Kidney (tissue), 13 donors: ENCODE measurements at regions not wholly inside any gene's neighbourhood (a gene's known extent, or its start where the extent isn't known, plus 50 kb on each side); places are given as distances from the start of the nearest gene placed in this dataset.
A peak's percentile ranks its signal among the peaks of the same experiment; 100 is the strongest.

Experiments used
- DNase-seq, 5 donors: peaks; one replicate each; pipeline ENCODE4 v3.0.0-alpha.2; 2013 to 2020
- FAIRE-seq: peaks from 2 replicates; lab custom pipeline; 2012; peaks lifted over from hg19 to GRCh38; lab: Jason Lieb, UNC
- H3K27ac ChIP-seq, 2 donors: one replicate each; pipeline ENCODE4 v1.7.0; 2013; ENCODE audit warnings: low read depth in 2 of 2, low read length in 2 of 2, inconsistent platforms in 1 of 2
- H3K27me3 ChIP-seq: one replicate; pipeline ENCODE4 v1.7.1; 2013; ENCODE audit warnings: low read length, inconsistent platforms; ENCODE audit not compliant: control insufficient read depth, insufficient read depth
- H3K36me3 ChIP-seq, 3 donors: one replicate each; pipeline versions ENCODE4 v1.7.0 to v1.7.1; 2013; ENCODE audit warnings: low read length in 3 of 3, control low read depth in 1 of 3, inconsistent platforms in 1 of 3; ENCODE audit not compliant: insufficient read depth in 3 of 3, control insufficient read depth in 2 of 3
- H3K4me1 ChIP-seq, 3 donors: one replicate each; pipeline versions ENCODE4 v1.7.0 to v1.7.1; 2013; ENCODE audit warnings: low read length in 3 of 3, inconsistent platforms in 1 of 3, low read depth in 1 of 3; ENCODE audit not compliant: control insufficient read depth in 2 of 3, insufficient read depth in 2 of 3
- H3K4me3 ChIP-seq, 3 donors: one replicate each; pipeline versions ENCODE4 v1.7.0 to v1.8.1; 2013; ENCODE audit warnings: low read length in 3 of 3, control low read depth in 1 of 3, inconsistent platforms in 1 of 3
- H3K9ac ChIP-seq, 3 donors: one replicate each; pipeline versions ENCODE4 v1.7.0 to v1.7.1; 2013; ENCODE audit warnings: low read length in 3 of 3, control low read depth in 1 of 3, inconsistent platforms in 1 of 3
- H3K9me3 ChIP-seq, 3 donors: one replicate each; pipeline versions ENCODE4 v1.7.0 to v1.7.1; 2013; ENCODE audit warnings: low read length in 3 of 3, control low read depth in 1 of 3, inconsistent platforms in 1 of 3; ENCODE audit not compliant: control insufficient read depth in 2 of 3, insufficient read depth in 1 of 3
- CTCF ChIP-seq: IDR thresholded peaks from 3 replicates; pipeline ENCODE4 v1.5.1; 2012; ENCODE audit warnings: mild to moderate bottlenecking, moderate library complexity, borderline replicate concordance; ENCODE audit not compliant: insufficient read depth; ENCODE audit errors: extremely low read depth
- intact Hi-C: fragments of 100-400 bp; cut with DNase I; formaldehyde crosslinking; loops from one replicate; pipeline ENCODE4 v1.11.1; 2022
- donor health status: control.
- donor health status: control.
- donor health status: control.
- donor health status: control.
- donor health status: control.
- donor health status: DM: yes; HTN: yes; CAD: no.
- donor health status: Normal renal cell carcinoma (clear cell type).

GRCh38 chr4:154998284-154998683, 210.2 kb upstream of the NPY2R start:
- DNase-seq (no peak), FAIRE-seq (no peak)
- Histone ChIP-seq H3K36me3 (no peaks in the 10 kb centered on the region), H3K4me1 (no peaks in the 10 kb centered on the region), H3K27ac (no peak overlapping the region), H3K9ac (no peak overlapping the region), H3K27me3 (no peaks in the 10 kb centered on the region), H3K4me3 (no peak overlapping the region), H3K9me3 (no peaks in the 10 kb centered on the region)
- intact Hi-C loops: no loop called here
- TF ChIP-seq CTCF: no peak

GRCh38 chr4:154998773-154999172, 209.7 kb upstream of the NPY2R start:
- H3K27me3 ChIP-seq: no peaks in the 10 kb centered on the region
- intact Hi-C loops: no loop called here
- H3K36me3 ChIP-seq: no peaks in the 10 kb centered on the region
- no peak for DNase-seq
- no peak overlapping the region for H3K27ac ChIP-seq
- no peak for TF ChIP-seq CTCF
- FAIRE-seq: no peak
- no peaks in the 10 kb centered on the region for H3K9me3 ChIP-seq
- no peaks in the 10 kb centered on the region for H3K4me1 ChIP-seq
- H3K9ac ChIP-seq: no peak overlapping the region
- H3K4me3 ChIP-seq: no peak overlapping the region

GRCh38 chr4:154999950-155000578, 208.4 kb upstream of the NPY2R start:
- no peaks in the 10 kb centered on the region for H3K9me3 ChIP-seq
- no peaks in the 10 kb centered on the region for H3K4me1 ChIP-seq
- H3K36me3 ChIP-seq: no peaks in the 10 kb centered on the region
- DNase-seq: no peak
- H3K4me3 ChIP-seq: no peak overlapping the region
- intact Hi-C loops: no loop called here
- H3K27ac ChIP-seq: no peak overlapping the region
- TF ChIP-seq CTCF: no peak
- H3K9ac ChIP-seq: no peak overlapping the region
- FAIRE-seq: no peak
- no peaks in the 10 kb centered on the region for H3K27me3 ChIP-seq

- DNase-seq (peak in 1 of 5 donors; percentile 26), FAIRE-seq (peak; percentile 3)
- Histone ChIP-seq H3K4me3 (no peak overlapping the region), H3K27me3 (no peaks in the 10 kb centered on the region), H3K36me3 (no peaks in the 10 kb centered on the region), H3K9ac (no peak overlapping the region), H3K4me1 (no peaks in the 10 kb centered on the region), H3K27ac (no peak overlapping the region), H3K9me3 (no peaks in the 10 kb centered on the region)
- intact Hi-C loops: no loop called here
- no peak for TF ChIP-seq CTCF
Measured at GRCh38 chr4:155001251-155001650, 207.2 kb upstream of the NPY2R start.
